Fibroblast of lung (primary cell): ENCODE measurements at regions not wholly inside any gene's neighbourhood (a gene's known extent, or its start where the extent isn't known, plus 50 kb on each side); places are given as distances from the start of the nearest gene placed in this dataset.

Source experiments
- DNase-seq, 2 donors: peaks; one replicate each; pipeline versions ENCODE4 v3.0.0 to v3.0.0-alpha.2; 2010; ENCODE audit warnings: low read depth in 2 of 2
- H2AFZ ChIP-seq: 2 replicates; pipeline ENCODE4 v1.5.1; 2012; ENCODE audit warnings: low read length, control low read depth, inconsistent platforms
- H3K27ac ChIP-seq: 2 replicates; pipeline ENCODE4 v1.5.1; 2011; ENCODE audit warnings: low read length, control low read depth; ENCODE audit not compliant: insufficient read depth
- H3K27me3 ChIP-seq: 2 replicates; pipeline ENCODE4 v1.5.1; 2011; ENCODE audit warnings: mild to moderate bottlenecking, low read length; ENCODE audit not compliant: control insufficient read depth, insufficient read depth
- H3K36me3 ChIP-seq: 2 replicates; pipeline ENCODE4 v1.5.1; 2011; ENCODE audit warnings: low read length; ENCODE audit not compliant: control insufficient read depth, insufficient read depth
- H3K4me1 ChIP-seq: 2 replicates; pipeline ENCODE4 v1.5.1; 2011; ENCODE audit warnings: low read length; ENCODE audit not compliant: control insufficient read depth, insufficient read depth; ENCODE audit errors: extremely low read depth
- H3K4me2 ChIP-seq: 2 replicates; pipeline ENCODE4 v1.5.1; 2011; ENCODE audit warnings: low read length, control low read depth; ENCODE audit not compliant: insufficient read depth; ENCODE audit errors: extremely low read depth
- H3K4me3 ChIP-seq, 4 experiments: fragments of 200-600 bp in 1 of 4; sonication (generic) in 1 of 4; replicated peaks in 1 of 4; 2 replicates each; pipeline ENCODE4 v1.5.1; 2011 to 2016; ENCODE audit warnings: low read length in 4 of 4, low read depth in 3 of 4, mild to moderate bottlenecking in 3 of 4, control low read depth in 2 of 4, inconsistent platforms in 1 of 4, mixed read lengths in 1 of 4; ENCODE audit not compliant: insufficient read depth in 1 of 4; ENCODE audit errors: control extremely low read depth in 1 of 4
- H3K79me2 ChIP-seq: 2 replicates; pipeline ENCODE4 v1.5.1; 2012; ENCODE audit warnings: mild to moderate bottlenecking, low read length, inconsistent platforms; ENCODE audit not compliant: control insufficient read depth, insufficient read depth
- H3K9ac ChIP-seq: 2 replicates; pipeline ENCODE4 v1.5.1; 2011; ENCODE audit warnings: mild to moderate bottlenecking, low read length, control low read depth; ENCODE audit not compliant: insufficient read depth
- H3K9me3 ChIP-seq: 2 replicates; pipeline ENCODE4 v1.5.1; 2012; ENCODE audit warnings: low read depth, low read length; ENCODE audit not compliant: control insufficient read depth, insufficient read depth
- H4K20me1 ChIP-seq: 2 replicates; pipeline ENCODE4 v1.5.1; 2011; ENCODE audit warnings: low read length; ENCODE audit not compliant: control insufficient read depth, insufficient read depth; ENCODE audit errors: extremely low read depth
- EZH2 ChIP-seq: IDR thresholded peaks from 2 replicates; pipeline ENCODE4 v1.5.1; 2012; ENCODE audit warnings: low read length, control low read depth, mild to moderate bottlenecking; ENCODE audit errors: missing control alignments
- TF ChIP-seq, protein P1 (sequence below), 2 donors: IDR thresholded peaks in 1 of 2; conservative IDR thresholded peaks in 1 of 2; 1 replicate in 1 of 2; 2 replicates in 1 of 2; pipeline ENCODE4 v1.5.1; 2011 to 2012; ENCODE audit warnings: low read length in 2 of 2, control low read depth in 1 of 2, inconsistent platforms in 1 of 2, low read depth in 1 of 2, mild to moderate bottlenecking in 1 of 2

DNA sequence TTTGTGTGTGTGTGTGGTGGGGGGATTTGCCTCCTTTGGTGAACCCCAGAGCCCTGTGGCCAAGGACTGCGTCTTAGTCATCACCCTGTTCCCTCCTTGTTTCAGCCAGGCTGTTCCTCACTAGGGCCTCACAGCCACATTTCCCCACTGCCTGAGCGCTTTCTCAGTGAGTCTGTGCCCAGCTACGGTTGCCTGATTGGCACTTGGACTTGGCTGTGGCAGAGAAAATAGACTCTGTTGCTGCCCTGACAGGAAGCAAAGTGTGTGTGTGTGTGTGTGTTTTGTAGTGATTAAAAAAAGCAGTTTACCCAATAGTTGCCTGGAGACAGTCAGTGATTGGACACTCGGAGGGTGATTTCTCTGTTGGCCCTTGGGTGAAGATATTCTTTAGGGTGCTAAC is 113.0 kb downstream of the UCHL1 start:
- Histone ChIP-seq H3K27ac (no peak overlapping the region), H3K4me1 (no peaks in the 10 kb centered on the region), H3K4me2 (no peak overlapping the region), H2AFZ (no peak overlapping the region), H3K27me3 (no peaks in the 10 kb centered on the region), H4K20me1 (no peaks in the 10 kb centered on the region), H3K9me3 (no peaks in the 10 kb centered on the region), H3K9ac (no peak overlapping the region), H3K79me2 (no peaks in the 10 kb centered on the region), H3K36me3 (no peaks in the 10 kb centered on the region), H3K4me3 (no peak overlapping the region)
- peak in 1 of 2 donors; percentile 41 for DNase-seq
- no peak for TF ChIP-seq EZH2
- TF ChIP-seq, protein P1, sequence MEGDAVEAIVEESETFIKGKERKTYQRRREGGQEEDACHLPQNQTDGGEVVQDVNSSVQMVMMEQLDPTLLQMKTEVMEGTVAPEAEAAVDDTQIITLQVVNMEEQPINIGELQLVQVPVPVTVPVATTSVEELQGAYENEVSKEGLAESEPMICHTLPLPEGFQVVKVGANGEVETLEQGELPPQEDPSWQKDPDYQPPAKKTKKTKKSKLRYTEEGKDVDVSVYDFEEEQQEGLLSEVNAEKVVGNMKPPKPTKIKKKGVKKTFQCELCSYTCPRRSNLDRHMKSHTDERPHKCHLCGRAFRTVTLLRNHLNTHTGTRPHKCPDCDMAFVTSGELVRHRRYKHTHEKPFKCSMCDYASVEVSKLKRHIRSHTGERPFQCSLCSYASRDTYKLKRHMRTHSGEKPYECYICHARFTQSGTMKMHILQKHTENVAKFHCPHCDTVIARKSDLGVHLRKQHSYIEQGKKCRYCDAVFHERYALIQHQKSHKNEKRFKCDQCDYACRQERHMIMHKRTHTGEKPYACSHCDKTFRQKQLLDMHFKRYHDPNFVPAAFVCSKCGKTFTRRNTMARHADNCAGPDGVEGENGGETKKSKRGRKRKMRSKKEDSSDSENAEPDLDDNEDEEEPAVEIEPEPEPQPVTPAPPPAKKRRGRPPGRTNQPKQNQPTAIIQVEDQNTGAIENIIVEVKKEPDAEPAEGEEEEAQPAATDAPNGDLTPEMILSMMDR (conservative IDR thresholded peaks at IDR 0.05 in 1 of 2, IDR thresholded peaks at IDR 0.05 in 1 of 2; ENCODE audit: low read depth in 1 of 2, low read length in 2 of 2), result no peak

DNA sequence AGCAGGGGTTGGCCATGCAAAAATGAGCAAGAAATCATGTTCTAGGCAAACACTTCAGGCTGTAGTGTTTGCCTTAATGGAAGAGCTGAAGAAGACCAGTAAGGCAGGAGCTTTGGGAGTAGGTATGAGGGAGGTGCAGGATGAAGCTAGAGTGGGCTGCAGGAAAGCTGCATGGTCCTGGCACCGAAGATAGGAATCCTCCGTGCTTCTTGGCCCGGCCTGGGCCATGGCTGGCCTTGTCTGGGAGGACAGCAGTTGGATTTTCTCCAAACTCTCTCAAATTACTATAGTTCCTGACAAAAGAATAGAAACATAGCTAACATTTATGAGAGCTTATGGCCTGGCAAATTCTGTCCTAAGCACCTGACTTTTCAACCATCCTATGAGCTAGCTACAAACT is 116.5 kb downstream of the UCHL1 start:
- Histone ChIP-seq H3K4me3 (no peak overlapping the region), H3K36me3 (no peaks in the 10 kb centered on the region), H3K4me1 (no peaks in the 10 kb centered on the region), H4K20me1 (no peaks in the 10 kb centered on the region), H3K79me2 (no peaks in the 10 kb centered on the region), H3K9ac (no peak overlapping the region), H3K27me3 (no peaks in the 10 kb centered on the region), H3K4me2 (no peak overlapping the region), H3K9me3 (no peaks in the 10 kb centered on the region), H2AFZ (no peak overlapping the region), H3K27ac (no peak overlapping the region)
- no peak for DNase-seq
- TF ChIP-seq, protein P1 (conservative IDR thresholded peaks at IDR 0.05 in 1 of 2, IDR thresholded peaks at IDR 0.05 in 1 of 2; ENCODE audit: low read depth in 1 of 2, low read length in 2 of 2), result no peak
- TF ChIP-seq EZH2, result no peak

DNA sequence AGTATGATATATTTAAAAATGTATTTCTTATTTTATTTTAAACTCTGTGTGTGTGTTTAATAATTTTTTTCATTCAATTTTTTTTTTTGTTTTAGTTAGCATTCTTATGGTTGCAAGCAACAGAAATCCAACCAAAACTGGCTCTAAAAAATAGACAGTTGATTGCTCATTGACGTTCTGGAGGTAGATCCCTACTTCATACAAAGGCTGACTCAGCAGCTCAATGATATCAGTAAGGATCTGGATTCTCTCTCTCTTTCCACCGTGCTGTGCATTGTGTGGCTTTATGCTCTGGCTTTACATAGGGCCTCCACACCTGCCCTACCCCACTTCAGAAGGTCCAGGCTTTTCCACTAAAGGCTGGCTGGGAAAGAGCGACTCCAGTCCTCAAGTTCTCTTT is 117.8 kb downstream of the UCHL1 start:
- TF ChIP-seq, protein P1 (conservative IDR thresholded peaks at IDR 0.05 in 1 of 2, IDR thresholded peaks at IDR 0.05 in 1 of 2; ENCODE audit: low read depth in 1 of 2, low read length in 2 of 2), result no peak
- TF ChIP-seq EZH2, result no peak
- Histone ChIP-seq H3K27ac (no peak overlapping the region), H3K79me2 (no peaks in the 10 kb centered on the region), H3K4me3 (no peak overlapping the region), H3K9ac (no peak overlapping the region), H3K36me3 (no peaks in the 10 kb centered on the region), H3K9me3 (no peaks in the 10 kb centered on the region), H2AFZ (no peak overlapping the region), H3K27me3 (no peaks in the 10 kb centered on the region), H3K4me1 (no peaks in the 10 kb centered on the region), H4K20me1 (no peaks in the 10 kb centered on the region), H3K4me2 (no peak overlapping the region)
- no peak for DNase-seq
